ENCODE measurements at regions not wholly inside any gene's neighbourhood (a gene's known extent, or its start where the extent isn't known, plus 50 kb on each side); places are given as distances from the start of the nearest gene placed in this dataset.

GRCh38 chr1:219538886-219539285, 74.0 kb downstream of the ZC3H11B start:
- no peaks in the 10 kb centered on the region for H3K36me3 Mint-ChIP-seq (ENCODE audit: low read depth)
- no peak overlapping the region for H3K4me3 Mint-ChIP-seq
- no peaks in the 10 kb centered on the region for H3K9me3 ChIP-seq (ENCODE audit: control insufficient read depth, low read length, poor library complexity, severe bottlenecking)
- no peak overlapping the region for H3K27ac Mint-ChIP-seq
- ATAC-seq (no peak), DNase-seq (no peak)
- H3K27me3 Mint-ChIP-seq = no peaks in the 10 kb centered on the region
- no peaks in the 10 kb centered on the region for H3K4me1 Mint-ChIP-seq

GRCh38 chr1:219537223-219537631, 75.7 kb downstream of the ZC3H11B start:
- H3K27ac Mint-ChIP-seq = no peak overlapping the region
- ATAC-seq = no peak
- H3K4me1 Mint-ChIP-seq = no peaks in the 10 kb centered on the region

GRCh38 chr1:219536038-219536437, 76.9 kb downstream of the ZC3H11B start:
- no peaks in the 10 kb centered on the region for H3K9me3 ChIP-seq (ENCODE audit: control insufficient read depth, low read length, poor library complexity, severe bottlenecking)
- Mint-ChIP-seq H3K27me3 (no peaks in the 10 kb centered on the region), H3K4me1 (no peaks in the 10 kb centered on the region), H3K36me3 (ENCODE audit: low read depth) (no peaks in the 10 kb centered on the region), H3K27ac (no peak overlapping the region), H3K4me3 (no peak overlapping the region)
- ATAC-seq (no peak), DNase-seq (no peak)

More at GRCh38 chr1:219537223-219537631, 75.7 kb downstream of the ZC3H11B start:
- Mint-ChIP-seq H3K36me3 (ENCODE audit: low read depth) (no peaks in the 10 kb centered on the region), H3K4me3 (no peak overlapping the region), H3K27me3 (no peaks in the 10 kb centered on the region)
- DNase-seq = no peak
- H3K9me3 ChIP-seq (ENCODE audit: control insufficient read depth, low read length, poor library complexity, severe bottlenecking) = no peaks in the 10 kb centered on the region

DNA sequence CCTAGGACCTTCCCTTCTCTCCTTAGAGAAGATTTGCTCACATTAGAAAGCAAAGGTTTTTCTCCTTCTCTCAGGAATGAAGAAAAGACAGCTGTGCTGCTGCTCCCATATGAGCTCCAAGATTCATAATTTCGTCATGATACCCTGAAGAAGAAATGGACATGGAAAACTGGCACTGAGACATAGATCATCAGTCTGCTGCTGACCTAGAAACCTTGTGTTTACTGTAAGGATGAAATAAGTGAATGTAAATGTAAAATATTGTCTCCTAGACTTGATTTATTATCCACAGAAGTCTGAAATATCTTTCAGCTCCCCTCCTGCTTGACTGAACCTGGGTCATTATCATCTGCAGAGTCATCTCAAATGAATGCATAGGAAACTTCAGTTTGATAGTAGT, 77.9 kb downstream of the ZC3H11B start:
- no peaks in the 10 kb centered on the region for H3K9me3 ChIP-seq (ENCODE audit: control insufficient read depth, low read length, poor library complexity, severe bottlenecking)
- Mint-ChIP-seq H3K27ac (no peak overlapping the region), H3K27me3 (no peaks in the 10 kb centered on the region), H3K4me3 (no peak overlapping the region), H3K36me3 (ENCODE audit: low read depth) (no peaks in the 10 kb centered on the region), H3K4me1 (no peaks in the 10 kb centered on the region)
- ATAC-seq (no peak), DNase-seq (no peak)

DNA sequence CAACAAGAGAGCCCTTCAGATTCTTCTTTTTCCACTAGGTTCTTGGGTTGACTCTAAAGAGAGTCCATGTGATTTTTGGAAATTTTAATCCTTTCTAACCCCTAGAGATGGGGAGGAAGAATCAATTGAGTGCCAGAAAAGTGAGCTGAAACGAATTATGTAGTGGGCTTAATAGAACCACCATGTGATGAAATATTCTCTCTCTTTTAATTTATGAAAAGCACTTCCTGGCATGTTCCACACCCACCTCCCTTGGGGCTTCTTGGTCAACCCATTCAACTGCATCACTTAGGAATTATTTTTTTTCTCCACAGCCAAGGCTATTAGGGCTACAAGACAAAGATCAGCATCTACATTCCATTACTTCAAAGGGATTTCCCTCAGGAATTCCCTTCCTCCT, 79.6 kb downstream of the ZC3H11B start:
- H3K4me1 Mint-ChIP-seq = no peaks in the 10 kb centered on the region
- H3K36me3 Mint-ChIP-seq (ENCODE audit: low read depth) = no peaks in the 10 kb centered on the region
- ATAC-seq = no peak
- no peak overlapping the region for H3K4me3 Mint-ChIP-seq
- no peaks in the 10 kb centered on the region for H3K9me3 ChIP-seq (ENCODE audit: control insufficient read depth, low read length, poor library complexity, severe bottlenecking)
- DNase-seq = no peak
- no peaks in the 10 kb centered on the region for H3K27me3 Mint-ChIP-seq
- H3K27ac Mint-ChIP-seq = no peak overlapping the region

- DNase-seq (no peak), ATAC-seq (no peak)
- no peak overlapping the region for H3K4me3 Mint-ChIP-seq
- no peaks in the 10 kb centered on the region for H3K9me3 ChIP-seq (ENCODE audit: control insufficient read depth, low read length, poor library complexity, severe bottlenecking)
- no peaks in the 10 kb centered on the region for H3K4me1 Mint-ChIP-seq
- no peaks in the 10 kb centered on the region for H3K36me3 Mint-ChIP-seq (ENCODE audit: low read depth)
- H3K27ac Mint-ChIP-seq = no peak overlapping the region
- H3K27me3 Mint-ChIP-seq = no peaks in the 10 kb centered on the region
These were observed 83.8 kb downstream of the ZC3H11B start for GRCh38 chr1:219529116-219529515.

DNA sequence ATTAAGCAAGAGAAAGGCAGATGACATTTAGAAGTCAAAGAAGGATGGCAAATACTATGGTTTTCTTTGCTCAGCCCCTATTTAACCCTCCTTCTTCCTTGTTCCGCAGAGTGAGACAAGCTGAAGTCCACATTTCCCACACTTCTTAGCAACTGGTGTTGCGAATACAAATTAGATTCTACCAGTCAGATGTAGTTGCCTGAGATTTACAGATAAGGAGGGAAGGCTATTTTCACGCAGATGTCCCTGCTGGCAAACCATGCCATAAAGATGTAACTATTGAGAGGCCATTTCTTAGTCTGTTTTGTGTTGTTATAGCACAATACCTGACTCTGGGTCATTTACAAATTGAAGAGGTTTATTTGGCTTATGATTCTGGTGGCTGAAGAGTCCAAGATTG, 84.3 kb downstream of the ZC3H11B start:
- no peaks in the 10 kb centered on the region for H3K36me3 Mint-ChIP-seq (ENCODE audit: low read depth)
- no peak overlapping the region for H3K27ac Mint-ChIP-seq
- H3K9me3 ChIP-seq (ENCODE audit: control insufficient read depth, low read length, poor library complexity, severe bottlenecking) = no peaks in the 10 kb centered on the region
- no peak for DNase-seq
- no peaks in the 10 kb centered on the region for H3K27me3 Mint-ChIP-seq
- H3K4me1 Mint-ChIP-seq = no peaks in the 10 kb centered on the region
- ATAC-seq = no peak
- no peak overlapping the region for H3K4me3 Mint-ChIP-seq

DNA sequence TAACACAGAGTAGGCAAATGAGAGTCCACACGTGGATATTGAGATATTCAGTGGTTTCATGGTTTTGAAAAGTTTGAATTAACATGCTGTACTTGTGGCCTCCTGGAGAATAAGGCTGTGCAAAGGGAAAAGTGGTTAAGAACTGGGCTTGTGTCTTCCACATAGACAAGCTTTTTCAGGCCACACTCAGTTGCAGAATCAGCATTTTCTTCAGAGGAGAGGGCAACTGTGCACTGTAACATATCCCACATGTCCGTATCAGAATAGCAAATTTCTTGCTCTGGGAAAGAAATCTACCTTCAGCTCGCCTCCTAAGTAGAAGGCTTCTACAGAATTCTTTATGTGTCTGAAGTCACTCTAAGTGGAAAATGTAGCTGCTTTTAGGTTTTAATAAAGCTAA, 84.9 kb downstream of the ZC3H11B start:
- no peaks in the 10 kb centered on the region for H3K4me1 Mint-ChIP-seq
- H3K9me3 ChIP-seq (ENCODE audit: control insufficient read depth, low read length, poor library complexity, severe bottlenecking) = no peaks in the 10 kb centered on the region
- no peak overlapping the region for H3K4me3 Mint-ChIP-seq
- no peaks in the 10 kb centered on the region for H3K27me3 Mint-ChIP-seq
- H3K27ac Mint-ChIP-seq = no peak overlapping the region
- H3K36me3 Mint-ChIP-seq (ENCODE audit: low read depth) = no peaks in the 10 kb centered on the region
- no peak for DNase-seq
- no peak for ATAC-seq

GRCh38 chr1:219526074-219526473, 86.8 kb downstream of the ZC3H11B start:
- no peak overlapping the region for H3K27ac Mint-ChIP-seq
- no peaks in the 10 kb centered on the region for H3K9me3 ChIP-seq (ENCODE audit: control insufficient read depth, low read length, poor library complexity, severe bottlenecking)
- no peaks in the 10 kb centered on the region for H3K27me3 Mint-ChIP-seq
- ATAC-seq = no peak
- no peak overlapping the region for H3K4me3 Mint-ChIP-seq
- no peaks in the 10 kb centered on the region for H3K4me1 Mint-ChIP-seq
- no peaks in the 10 kb centered on the region for H3K36me3 Mint-ChIP-seq (ENCODE audit: low read depth)
- no peak for DNase-seq

GRCh38 chr1:219523411-219523810, 89.5 kb downstream of the ZC3H11B start:
- Mint-ChIP-seq H3K27ac (no peak overlapping the region), H3K4me3 (no peak overlapping the region), H3K4me1 (no peaks in the 10 kb centered on the region), H3K36me3 (ENCODE audit: low read depth) (no peaks in the 10 kb centered on the region), H3K27me3 (no peaks in the 10 kb centered on the region)
- DNase-seq (no peak), ATAC-seq (no peak)
- H3K9me3 ChIP-seq (ENCODE audit: control insufficient read depth, low read length, poor library complexity, severe bottlenecking) = no peaks in the 10 kb centered on the region

DNA sequence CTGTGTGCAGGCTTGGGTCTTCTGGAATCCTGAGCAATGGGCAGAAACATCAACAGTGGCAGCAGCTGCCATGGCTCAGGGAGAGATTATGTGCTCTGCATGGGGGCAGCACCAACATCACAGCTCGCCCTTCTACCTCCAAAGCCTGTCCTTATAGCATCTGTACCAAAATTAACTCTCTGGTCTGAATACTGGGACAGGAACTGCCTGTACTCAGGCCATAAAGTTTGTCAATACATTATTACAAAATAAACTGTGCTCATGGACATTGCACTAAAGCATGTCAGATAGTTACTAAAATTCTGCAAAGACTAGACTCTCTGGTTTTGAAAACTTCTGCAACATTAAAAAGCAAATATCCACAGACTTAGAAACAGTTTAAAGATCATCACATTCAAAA, 91.6 kb downstream of the ZC3H11B start:
- Mint-ChIP-seq H3K27ac (no peak overlapping the region), H3K4me3 (no peak overlapping the region), H3K4me1 (no peaks in the 10 kb centered on the region), H3K27me3 (no peaks in the 10 kb centered on the region), H3K36me3 (ENCODE audit: low read depth) (no peaks in the 10 kb centered on the region)
- DNase-seq (no peak), ATAC-seq (no peak)
- no peaks in the 10 kb centered on the region for H3K9me3 ChIP-seq (ENCODE audit: control insufficient read depth, low read length, poor library complexity, severe bottlenecking)

GRCh38 chr1:219520241-219520640, 92.7 kb downstream of the ZC3H11B start:
- no peaks in the 10 kb centered on the region for H3K9me3 ChIP-seq (ENCODE audit: control insufficient read depth, low read length, poor library complexity, severe bottlenecking)
- ATAC-seq = no peak
- no peak overlapping the region for H3K4me3 Mint-ChIP-seq
- H3K4me1 Mint-ChIP-seq = no peaks in the 10 kb centered on the region
- no peaks in the 10 kb centered on the region for H3K36me3 Mint-ChIP-seq (ENCODE audit: low read depth)
- H3K27ac Mint-ChIP-seq = no peak overlapping the region
- no peaks in the 10 kb centered on the region for H3K27me3 Mint-ChIP-seq
- DNase-seq = no peak

GRCh38 chr1:219518907-219519248, 94.0 kb downstream of the ZC3H11B start:
- no peak overlapping the region for H3K4me3 Mint-ChIP-seq
- H3K27me3 Mint-ChIP-seq = no peaks in the 10 kb centered on the region
- no peaks in the 10 kb centered on the region for H3K36me3 Mint-ChIP-seq (ENCODE audit: low read depth)
- H3K27ac Mint-ChIP-seq = no peak overlapping the region
- H3K9me3 ChIP-seq (ENCODE audit: control insufficient read depth, low read length, poor library complexity, severe bottlenecking) = no peaks in the 10 kb centered on the region
- DNase-seq (no peak), ATAC-seq (no peak)
- H3K4me1 Mint-ChIP-seq = no peaks in the 10 kb centered on the region

GRCh38 chr1:219518168-219518906, 94.6 kb downstream of the ZC3H11B start:
- ATAC-seq (no peak), DNase-seq (no peak)
- Mint-ChIP-seq H3K36me3 (ENCODE audit: low read depth) (no peaks in the 10 kb centered on the region), H3K27me3 (no peaks in the 10 kb centered on the region), H3K4me1 (no peaks in the 10 kb centered on the region), H3K4me3 (no peak overlapping the region), H3K27ac (no peak overlapping the region)
- H3K9me3 ChIP-seq (ENCODE audit: control insufficient read depth, low read length, poor library complexity, severe bottlenecking) = no peaks in the 10 kb centered on the region

Measured in T-helper 17 cell (primary cell).